H9 (cell line): ENCODE measurements at regions not wholly inside any gene's neighbourhood (a gene's known extent, or its start where the extent isn't known, plus 50 kb on each side); places are given as distances from the start of the nearest gene placed in this dataset.

Source experiments
- DNase-seq: peaks from one replicate; pipeline ENCODE4 v3.0.0-alpha.2; 2017
- H2AFZ ChIP-seq: one replicate; pipeline ENCODE4 v1.6.1; 2013; ENCODE audit warnings: mild to moderate bottlenecking, low read length, control low read depth, moderate library complexity
- H2AK5ac ChIP-seq: 2 replicates; pipeline ENCODE4 v1.6.1; 2013; ENCODE audit warnings: low read length, control low read depth, mixed read lengths; ENCODE audit not compliant: insufficient read length
- H2BK120ac ChIP-seq: one replicate; pipeline ENCODE4 v1.6.1; 2013; ENCODE audit warnings: low read depth, mild to moderate bottlenecking, low read length, control low read depth, inconsistent platforms; ENCODE audit not compliant: poor library complexity, severe bottlenecking
- H2BK12ac ChIP-seq: 2 replicates; pipeline ENCODE4 v1.6.1; 2013; ENCODE audit warnings: low read length, control low read depth, mixed read lengths, low read depth; ENCODE audit not compliant: insufficient read length
- H2BK15ac ChIP-seq: 2 replicates; pipeline ENCODE4 v1.6.1; 2013; ENCODE audit warnings: low read depth, low read length, control low read depth
- H2BK20ac ChIP-seq: one replicate; pipeline ENCODE4 v1.6.1; 2013; ENCODE audit warnings: low read depth, mild to moderate bottlenecking, low read length, control low read depth, inconsistent platforms; ENCODE audit not compliant: poor library complexity, severe bottlenecking
- H2BK5ac ChIP-seq: 2 replicates; pipeline ENCODE4 v1.6.1; 2013; ENCODE audit warnings: low read length, control low read depth, mixed read lengths; ENCODE audit not compliant: insufficient read length
- H3K14ac ChIP-seq: 2 replicates; pipeline ENCODE4 v1.6.1; 2013; ENCODE audit warnings: low read length, control low read depth; ENCODE audit not compliant: insufficient read depth
- H3K18ac ChIP-seq: 2 replicates; pipeline ENCODE4 v1.6.1; 2013; ENCODE audit warnings: low read depth, mild to moderate bottlenecking, mixed read lengths, low read length, control low read depth; ENCODE audit not compliant: insufficient read length
- H3K23ac ChIP-seq: 2 replicates; pipeline ENCODE4 v1.6.1; 2013; ENCODE audit warnings: low read length, control low read depth, mixed read lengths, low read depth; ENCODE audit not compliant: insufficient read length
- H3K23me2 ChIP-seq: 2 replicates; pipeline ENCODE4 v1.6.1; 2013; ENCODE audit warnings: low read depth, mild to moderate bottlenecking, mixed read lengths, low read length, control low read depth; ENCODE audit not compliant: insufficient read length, poor library complexity, severe bottlenecking
- H3K27ac ChIP-seq: 2 replicates; pipeline ENCODE4 v1.5.1; 2013; ENCODE audit warnings: low read length, control low read depth, mixed read lengths, low read depth; ENCODE audit not compliant: insufficient read length
- H3K27me3 ChIP-seq: 2 replicates; pipeline ENCODE4 v1.6.1; 2013; ENCODE audit warnings: low read length, control low read depth, inconsistent platforms; ENCODE audit not compliant: insufficient read depth
- H3K4ac ChIP-seq: 2 replicates; pipeline ENCODE4 v1.6.1; 2013; ENCODE audit warnings: low read depth, mild to moderate bottlenecking, control low read depth, inconsistent platforms, low read length, moderate library complexity
- H3K4me1 ChIP-seq: 2 replicates; pipeline ENCODE4 v1.6.1; 2013; ENCODE audit warnings: low read length, control low read depth, inconsistent platforms; ENCODE audit not compliant: insufficient read depth
- H3K4me2 ChIP-seq: 2 replicates; pipeline ENCODE4 v1.6.1; 2013; ENCODE audit warnings: low read length, control low read depth, mixed read lengths; ENCODE audit not compliant: insufficient read length, insufficient read depth
- H3K56ac ChIP-seq: 2 replicates; pipeline ENCODE4 v1.6.1; 2013; ENCODE audit warnings: low read depth, mild to moderate bottlenecking, mixed read lengths, low read length, control low read depth; ENCODE audit not compliant: insufficient read length
- H3K79me1 ChIP-seq: 2 replicates; pipeline ENCODE4 v1.6.1; 2013; ENCODE audit warnings: low read depth, mild to moderate bottlenecking, moderate library complexity, low read length, control low read depth, inconsistent platforms; ENCODE audit not compliant: insufficient read depth, poor library complexity, severe bottlenecking
- H3K79me2 ChIP-seq: 2 replicates; pipeline ENCODE4 v1.6.1; 2013; ENCODE audit warnings: low read length, control low read depth, inconsistent platforms; ENCODE audit not compliant: insufficient read depth
- H3K9ac ChIP-seq: 2 replicates; pipeline ENCODE4 v1.6.1; 2013; ENCODE audit warnings: low read length, control low read depth, mixed read lengths; ENCODE audit not compliant: insufficient read length; ENCODE audit errors: extremely low read depth
- H3K9me3 ChIP-seq: one replicate; pipeline ENCODE4 v1.6.1; 2013; ENCODE audit warnings: low read depth, low read length, inconsistent platforms; ENCODE audit not compliant: control insufficient read depth
- H3T11ph ChIP-seq: one replicate; pipeline ENCODE4 v1.6.1; 2013; ENCODE audit warnings: mild to moderate bottlenecking, low read length, control low read depth, inconsistent platforms
- H4K20me1 ChIP-seq: one replicate; pipeline ENCODE4 v1.6.1; 2013; ENCODE audit not compliant: control insufficient read depth, insufficient read length, insufficient read depth
- H4K5ac ChIP-seq: 2 replicates; pipeline ENCODE4 v1.6.1; 2013; ENCODE audit warnings: low read depth, mild to moderate bottlenecking, mixed read lengths, low read length, control low read depth; ENCODE audit not compliant: insufficient read length
- H4K8ac ChIP-seq: replicated peaks from 2 replicates; pipeline ENCODE4 v1.6.1; 2013; ENCODE audit warnings: low read length, control low read depth, mixed read lengths, low read depth; ENCODE audit not compliant: insufficient read length
- H4K91ac ChIP-seq: 2 replicates; pipeline ENCODE4 v1.6.1; 2013; ENCODE audit warnings: low read depth, mild to moderate bottlenecking, moderate library complexity, mixed read lengths, low read length, control low read depth; ENCODE audit not compliant: insufficient read length
- H3K27ac Mint-ChIP-seq, 3 experiments: 2 replicates in 2 of 3; 3 replicates in 1 of 3; pipeline ENCODE4 v1.8.0; 2020 to 2021; ENCODE audit warnings: mixed read lengths in 3 of 3, mild to moderate bottlenecking in 1 of 3, moderate library complexity in 1 of 3
- H3K27me3 Mint-ChIP-seq: 2 replicates; pipeline ENCODE4 v1.8.0; 2021; ENCODE audit warnings: low read depth, mild to moderate bottlenecking, moderate library complexity, mixed read lengths
- H3K36me3 Mint-ChIP-seq, 3 experiments: 2 replicates in 2 of 3; 3 replicates in 1 of 3; pipeline ENCODE4 v1.8.0; 2020 to 2021; ENCODE audit warnings: low read depth in 3 of 3, mixed read lengths in 3 of 3; ENCODE audit not compliant: insufficient read depth in 1 of 3
- H3K4me1 Mint-ChIP-seq, 2 experiments: 2 replicates each; pipeline ENCODE4 v1.8.0; 2020; ENCODE audit warnings: mixed read lengths in 2 of 2
- H3K4me3 Mint-ChIP-seq, 2 experiments: 2 replicates in 1 of 2; 3 replicates in 1 of 2; pipeline ENCODE4 v1.8.0; 2020 to 2021; ENCODE audit warnings: mild to moderate bottlenecking in 2 of 2, mixed read lengths in 2 of 2, moderate library complexity in 1 of 2
- H3K9me3 Mint-ChIP-seq, 2 experiments: 2 replicates in 1 of 2; 3 replicates in 1 of 2; pipeline ENCODE4 v1.8.0; 2020; ENCODE audit warnings: mild to moderate bottlenecking in 2 of 2, mixed read lengths in 2 of 2, moderate library complexity in 1 of 2
- CTCF ChIP-seq: fragments of 200-600 bp; sonication (generic); conservative IDR thresholded peaks from 3 replicates; pipeline ENCODE4 v1.8.0; 2021; ENCODE audit warnings: antibody characterized with exemption, mild to moderate bottlenecking
- WGBS: extraction: QIAGEN DNeasy Blood & Tissue Kit; methylation state at CpG from one replicate; pipeline ENCODE4 v1.1.7; 2013; ENCODE audit warnings: missing lambda C conversion rate, low lambda C conversion rate, mixed read lengths; ENCODE audit not compliant: insufficient read length; ENCODE audit errors: extremely low coverage; 5-methylcytosine and 5-hydroxymethylcytosine counted together

DNA sequence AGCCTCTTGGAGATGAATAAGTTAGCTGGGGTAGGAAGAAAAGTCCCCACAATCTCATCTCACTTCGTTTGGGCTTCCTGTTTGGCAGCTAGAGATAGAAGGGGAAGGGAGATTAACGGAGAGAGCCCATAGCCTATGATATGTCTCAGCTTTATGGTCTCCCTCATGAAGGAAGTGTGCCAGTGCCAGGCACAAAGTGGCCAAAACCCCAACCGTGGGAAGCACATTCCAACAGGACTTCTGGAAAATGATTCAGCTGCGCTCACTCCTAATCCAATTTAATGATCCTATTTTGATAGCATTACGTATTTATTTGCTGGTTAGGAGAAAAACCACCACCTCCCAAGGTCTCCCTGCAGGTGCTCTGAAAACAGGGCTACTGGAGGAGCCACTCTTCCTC lies 303.1 kb upstream of the CLINT1 start:
- no peak overlapping the region for H4K91ac ChIP-seq
- no peak overlapping the region for H2AFZ ChIP-seq
- no peaks in the 10 kb centered on the region for H3K27me3 Mint-ChIP-seq
- no peak overlapping the region for H3K27ac Mint-ChIP-seq
- peaks cover 5 to 7% of the 10 kb centered on the region in 2 experiments; a peak in 3 of 4 replicates for H3K4me1 Mint-ChIP-seq
- H3K27me3 ChIP-seq = no peaks in the 10 kb centered on the region
- no peak overlapping the region for H2BK5ac ChIP-seq
- no peaks in the 10 kb centered on the region for H3K4me1 ChIP-seq
- no CpG with 5 or more reads among the region's 5 CpGs for WGBS
- no peak for DNase-seq
- TF ChIP-seq CTCF = no peak
- H3T11ph ChIP-seq = no peak overlapping the region
- no peak overlapping the region for H4K5ac ChIP-seq
- no peaks in the 10 kb centered on the region for H3K79me1 ChIP-seq
- H2BK20ac ChIP-seq = no peak overlapping the region
- H2BK120ac ChIP-seq = no peak overlapping the region
- no peaks in the 10 kb centered on the region for H3K23me2 ChIP-seq
- no peak overlapping the region for H3K27ac ChIP-seq
- no peaks in the 10 kb centered on the region for H3K9me3 Mint-ChIP-seq
- H3K79me2 ChIP-seq = no peaks in the 10 kb centered on the region
- no peaks in the 10 kb centered on the region for H3K9me3 ChIP-seq
- no peak overlapping the region for H3K56ac ChIP-seq
- H2BK12ac ChIP-seq = no peak overlapping the region
- no peak overlapping the region for H3K4me3 Mint-ChIP-seq
- no peak overlapping the region for H4K8ac ChIP-seq
- H3K4ac ChIP-seq = no peak overlapping the region
- H3K9ac ChIP-seq = no peak overlapping the region
- H3K14ac ChIP-seq = no peak overlapping the region
- no peaks in the 10 kb centered on the region for H4K20me1 ChIP-seq
- H2AK5ac ChIP-seq = no peak overlapping the region
- H3K36me3 Mint-ChIP-seq = no peaks in the 10 kb centered on the region
- H2BK15ac ChIP-seq = no peak overlapping the region
- no peak overlapping the region for H3K4me2 ChIP-seq
- H3K23ac ChIP-seq = no peak overlapping the region
- H3K18ac ChIP-seq = no peak overlapping the region
